ENCODE measurements at regions not wholly inside any gene's neighbourhood (a gene's known extent, or its start where the extent isn't known, plus 50 kb on each side); places are given as distances from the start of the nearest gene placed in this dataset.
A peak's percentile ranks its signal among the peaks of the same experiment; 100 is the strongest.

DNA sequence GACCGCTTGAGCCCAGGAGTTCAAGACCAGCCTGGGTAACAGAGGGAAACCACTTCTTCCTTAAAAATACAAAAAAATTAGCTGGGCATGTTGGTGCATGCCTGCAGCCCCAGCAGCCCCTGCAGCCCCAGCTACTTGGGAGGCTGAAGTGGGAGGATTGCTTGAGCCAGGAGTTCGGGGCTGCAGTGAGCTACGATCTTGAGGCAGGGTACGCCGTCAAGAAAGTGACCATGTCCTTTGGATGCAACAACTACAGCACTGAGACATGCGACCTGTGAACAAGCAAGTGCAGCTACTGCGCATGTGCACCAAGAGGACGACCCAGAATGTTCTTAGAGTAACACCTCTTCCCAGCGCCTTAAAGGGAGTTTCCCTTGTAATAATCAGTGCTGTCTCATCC is 66.6 kb upstream of the ZNF479 start:
- Histone ChIP-seq H3K36me3 (no peaks in the 10 kb centered on the region), H3K27ac (no peak overlapping the region), H3K9me3 (peaks cover 28 to 30% of the 10 kb centered on the region in 2 donors), H3K27me3 (no peaks in the 10 kb centered on the region), H3K4me3 (no peak overlapping the region), H3K4me1 (no peaks in the 10 kb centered on the region)
- DNase-seq (ENCODE audit: low spot score in 2 of 2) = peak in 1 of 2 donors; percentile 9
- TF ChIP-seq POLR2AphosphoS5 (IDR thresholded peaks at IDR 0.05) (no peak), POLR2A (IDR thresholded peaks at IDR 0.05) (no peak)
- TF ChIP-seq, protein P1, sequence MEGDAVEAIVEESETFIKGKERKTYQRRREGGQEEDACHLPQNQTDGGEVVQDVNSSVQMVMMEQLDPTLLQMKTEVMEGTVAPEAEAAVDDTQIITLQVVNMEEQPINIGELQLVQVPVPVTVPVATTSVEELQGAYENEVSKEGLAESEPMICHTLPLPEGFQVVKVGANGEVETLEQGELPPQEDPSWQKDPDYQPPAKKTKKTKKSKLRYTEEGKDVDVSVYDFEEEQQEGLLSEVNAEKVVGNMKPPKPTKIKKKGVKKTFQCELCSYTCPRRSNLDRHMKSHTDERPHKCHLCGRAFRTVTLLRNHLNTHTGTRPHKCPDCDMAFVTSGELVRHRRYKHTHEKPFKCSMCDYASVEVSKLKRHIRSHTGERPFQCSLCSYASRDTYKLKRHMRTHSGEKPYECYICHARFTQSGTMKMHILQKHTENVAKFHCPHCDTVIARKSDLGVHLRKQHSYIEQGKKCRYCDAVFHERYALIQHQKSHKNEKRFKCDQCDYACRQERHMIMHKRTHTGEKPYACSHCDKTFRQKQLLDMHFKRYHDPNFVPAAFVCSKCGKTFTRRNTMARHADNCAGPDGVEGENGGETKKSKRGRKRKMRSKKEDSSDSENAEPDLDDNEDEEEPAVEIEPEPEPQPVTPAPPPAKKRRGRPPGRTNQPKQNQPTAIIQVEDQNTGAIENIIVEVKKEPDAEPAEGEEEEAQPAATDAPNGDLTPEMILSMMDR (IDR thresholded peaks at IDR 0.05) = no peak
- intact Hi-C loops (cut with DNase I; ENCODE audit: low total_unique reads) = no loop called here

DNA sequence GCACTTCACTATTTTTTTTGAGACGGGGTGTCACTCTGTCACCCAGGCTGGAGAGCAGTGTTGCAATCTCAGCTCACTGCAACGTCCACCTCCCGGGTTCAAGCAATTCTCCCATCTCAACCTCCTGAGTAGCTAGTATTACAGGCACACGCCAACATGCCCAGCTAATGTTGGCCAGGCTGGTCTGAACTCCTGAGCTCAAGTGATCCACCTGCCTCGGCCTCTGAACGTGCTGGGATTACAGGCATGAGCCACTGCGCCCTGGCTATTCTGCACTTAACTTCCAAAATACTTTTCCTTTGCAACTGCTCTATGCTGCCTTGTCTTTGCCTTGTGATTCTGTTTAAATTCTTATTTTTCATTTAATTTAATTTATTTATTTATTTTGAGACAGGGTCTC is 67.0 kb upstream of the ZNF479 start:
- TF ChIP-seq POLR2A (IDR thresholded peaks at IDR 0.05) = no peak
- TF ChIP-seq POLR2AphosphoS5 (IDR thresholded peaks at IDR 0.05) = no peak
- TF ChIP-seq, protein P1 (IDR thresholded peaks at IDR 0.05) = no peak
- no peak for DNase-seq (ENCODE audit: low spot score in 2 of 2)
- intact Hi-C loops (cut with DNase I; ENCODE audit: low total_unique reads) = no loop called here
- no peaks in the 10 kb centered on the region for H3K27me3 ChIP-seq
- H3K36me3 ChIP-seq = no peaks in the 10 kb centered on the region
- H3K4me1 ChIP-seq = no peaks in the 10 kb centered on the region
- no peak overlapping the region for H3K27ac ChIP-seq
- H3K4me3 ChIP-seq = no peak overlapping the region
- peaks cover 33 to 34% of the 10 kb centered on the region in 2 donors for H3K9me3 ChIP-seq

DNA sequence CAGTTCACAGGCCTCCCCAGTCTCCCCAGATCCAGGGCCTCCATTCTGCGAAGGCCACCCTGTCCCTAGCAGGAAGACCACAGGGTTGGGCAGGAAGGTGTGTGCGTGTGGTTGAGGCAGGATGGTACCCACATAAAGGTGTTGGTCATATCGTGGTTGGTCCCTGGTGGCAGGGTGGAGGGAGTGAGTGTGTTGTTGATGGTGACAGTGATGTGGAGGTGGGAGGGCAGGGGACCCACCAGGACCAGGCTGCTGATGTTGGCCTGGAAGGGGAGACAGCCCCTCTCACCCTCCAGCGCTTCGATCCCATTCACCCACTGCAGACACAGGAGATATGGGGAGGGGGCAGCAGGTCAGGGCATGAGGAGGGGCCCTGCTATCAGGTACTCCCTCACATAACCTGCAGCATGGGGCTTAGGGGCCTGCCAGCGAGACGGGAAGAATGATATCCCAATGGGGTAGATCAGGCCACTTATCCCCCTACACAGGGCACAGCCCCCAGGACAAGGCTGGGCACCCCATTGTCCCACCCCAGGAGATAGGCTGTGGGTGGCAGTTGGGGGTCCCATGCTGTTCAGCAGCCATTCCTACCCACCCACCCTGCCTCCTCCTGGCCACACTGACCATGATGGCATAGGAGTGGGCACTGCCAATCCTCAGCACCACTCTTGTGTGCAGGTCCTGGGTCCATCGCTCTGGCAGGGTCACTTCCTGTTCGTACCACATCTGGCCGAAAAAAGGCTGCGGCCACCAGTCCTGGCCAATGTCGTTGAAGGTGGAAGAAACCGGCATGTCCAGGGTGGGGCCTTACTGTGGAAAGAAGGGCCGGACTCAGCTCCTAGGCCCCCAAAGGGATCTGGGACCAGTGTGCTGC is 69.0 kb upstream of the ZNF479 start:
- intact Hi-C loops (cut with DNase I; ENCODE audit: low total_unique reads) = no loop called here
- Histone ChIP-seq H3K27ac (no peak overlapping the region), H3K27me3 (no peaks in the 10 kb centered on the region), H3K4me3 (no peak overlapping the region), H3K36me3 (no peaks in the 10 kb centered on the region), H3K9me3 (peaks cover 53% of the 10 kb centered on the region in 2 donors), H3K4me1 (no peaks in the 10 kb centered on the region)
- TF ChIP-seq, protein P1 (IDR thresholded peaks at IDR 0.05) = no peak
- no peak for TF ChIP-seq POLR2A (IDR thresholded peaks at IDR 0.05)
- TF ChIP-seq POLR2AphosphoS5 (IDR thresholded peaks at IDR 0.05) = no peak
- peak in 1 of 2 donors; percentile 41 for DNase-seq (ENCODE audit: low spot score in 2 of 2)

- Histone ChIP-seq H3K27ac (no peak overlapping the region), H3K27me3 (no peaks in the 10 kb centered on the region), H3K36me3 (no peaks in the 10 kb centered on the region), H3K4me3 (no peak overlapping the region), H3K9me3 (peaks cover 53 to 57% of the 10 kb centered on the region in 2 donors), H3K4me1 (no peaks in the 10 kb centered on the region)
- no peak for TF ChIP-seq POLR2AphosphoS5 (IDR thresholded peaks at IDR 0.05)
- TF ChIP-seq, protein P1 (IDR thresholded peaks at IDR 0.05) = no peak
- TF ChIP-seq POLR2A (IDR thresholded peaks at IDR 0.05) = no peak
- DNase-seq (ENCODE audit: low spot score in 2 of 2) = peak in 1 of 2 donors; percentile 10
- intact Hi-C loops (cut with DNase I; ENCODE audit: low total_unique reads) = no loop called here
Measured at GRCh38 chr7:57201895-57202210, 69.6 kb upstream of the ZNF479 start.

GRCh38 chr7:57202274-57202673 is 70.0 kb upstream of the ZNF479 start:
- Histone ChIP-seq H3K27ac (no peak overlapping the region), H3K27me3 (no peaks in the 10 kb centered on the region), H3K4me1 (no peaks in the 10 kb centered on the region), H3K4me3 (no peak overlapping the region), H3K9me3 (peaks cover 53 to 58% of the 10 kb centered on the region in 2 donors), H3K36me3 (no peaks in the 10 kb centered on the region)
- TF ChIP-seq POLR2AphosphoS5 (IDR thresholded peaks at IDR 0.05) (no peak), POLR2A (IDR thresholded peaks at IDR 0.05) (no peak)
- TF ChIP-seq, protein P1 (IDR thresholded peaks at IDR 0.05) = no peak
- DNase-seq (ENCODE audit: low spot score in 2 of 2) = peak in 1 of 2 donors; percentile 9
- intact Hi-C loops (cut with DNase I; ENCODE audit: low total_unique reads) = no loop called here

Measured in breast epithelium (tissue), 4 donors.